ENCODE measurements at regions not wholly inside any gene's neighbourhood (a gene's known extent, or its start where the extent isn't known, plus 50 kb on each side); places are given as distances from the start of the nearest gene placed in this dataset.
"Not testable (repeated sequence)": the region's sequence is repeated elsewhere in the genome, so short reads cannot be mapped to it uniquely, and the experiment has no call there.

DNA sequence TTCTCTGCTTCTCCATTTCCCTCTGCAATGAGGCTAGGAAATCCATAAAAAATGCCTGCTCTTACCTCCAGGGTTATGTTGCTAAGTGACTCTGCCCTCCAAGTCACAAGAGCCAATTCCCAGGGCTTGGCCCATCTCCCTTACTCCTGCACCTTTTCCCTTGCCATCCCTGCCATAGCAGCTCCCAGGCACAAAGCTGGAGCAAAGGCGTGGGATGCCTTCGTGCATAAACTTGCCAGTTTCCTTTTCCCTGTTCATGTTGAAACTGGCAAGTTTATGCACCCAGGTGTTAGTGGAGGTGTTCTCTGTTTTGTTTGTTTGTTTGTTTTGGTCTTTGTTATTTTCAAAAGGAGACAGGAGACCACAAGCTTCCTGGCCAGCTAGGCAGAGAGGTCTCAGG, 195.1 kb downstream of the ACKR3 start:
- DNase-seq (ENCODE audit: low read depth in 4 of 4, low spot score in 3 of 4) = no peak

DNA sequence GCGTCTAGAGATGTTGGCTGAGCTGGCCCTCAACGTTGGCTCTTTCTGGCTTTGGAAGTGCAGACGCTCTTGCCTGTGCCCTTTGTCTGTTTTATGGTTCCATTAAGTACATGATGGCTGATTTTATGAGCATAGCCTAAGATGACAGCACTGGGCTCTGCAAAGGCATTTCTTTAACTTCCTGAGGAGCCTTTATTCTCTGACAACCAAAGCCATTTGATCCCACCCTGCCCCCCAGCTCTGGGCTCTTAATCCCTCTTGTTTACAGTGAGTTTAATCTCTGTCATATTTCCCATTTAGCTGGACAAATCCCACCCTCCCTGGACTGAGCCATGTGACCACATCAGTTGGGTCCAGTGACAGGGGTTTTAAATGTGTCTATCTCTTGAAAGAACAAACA, 195.9 kb downstream of the ACKR3 start:
- no peak for DNase-seq (ENCODE audit: low read depth in 4 of 4, low spot score in 3 of 4)

DNA sequence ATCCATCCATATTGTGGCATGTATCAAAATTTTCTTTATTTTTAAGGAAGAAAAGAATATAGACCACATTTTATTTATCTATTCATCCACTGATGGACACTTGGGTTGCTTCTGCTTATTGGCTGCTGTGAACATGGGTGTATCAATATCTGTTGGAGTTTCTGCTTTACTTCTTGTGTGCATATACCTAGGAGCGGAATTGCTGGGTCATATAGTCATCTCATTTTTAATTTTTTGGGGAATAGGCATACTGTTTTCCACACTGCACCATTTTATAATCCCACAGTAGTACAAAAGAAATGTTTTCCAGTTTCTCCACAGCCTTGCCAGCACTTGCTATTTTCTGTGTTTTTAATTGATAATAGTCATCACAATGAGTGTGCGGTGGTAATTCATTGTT, 197.2 kb downstream of the ACKR3 start:
- no peak for DNase-seq (ENCODE audit: low read depth in 4 of 4, low spot score in 3 of 4)

DNA sequence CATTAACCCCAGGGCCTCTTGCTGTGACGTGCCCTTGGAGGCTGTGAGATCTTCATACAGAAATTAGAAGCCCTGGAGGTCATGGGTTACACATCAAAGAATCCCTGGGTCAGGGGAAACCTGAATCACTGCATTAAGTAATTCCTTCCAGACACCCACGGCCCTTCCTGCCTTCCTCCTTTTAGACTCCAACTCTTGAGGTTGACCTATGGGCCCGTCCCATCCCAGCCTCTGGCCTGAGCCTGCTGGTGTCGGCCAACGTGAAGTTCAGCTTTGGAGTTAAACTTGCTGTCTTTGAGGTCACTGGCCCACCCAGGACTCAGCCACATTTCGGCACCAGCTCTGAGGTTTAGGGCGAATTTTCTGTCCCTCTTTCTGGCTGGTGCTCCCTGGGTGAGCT, 198.3 kb downstream of the ACKR3 start:
- no peak for DNase-seq (ENCODE audit: low read depth in 4 of 4, low spot score in 3 of 4)

DNA sequence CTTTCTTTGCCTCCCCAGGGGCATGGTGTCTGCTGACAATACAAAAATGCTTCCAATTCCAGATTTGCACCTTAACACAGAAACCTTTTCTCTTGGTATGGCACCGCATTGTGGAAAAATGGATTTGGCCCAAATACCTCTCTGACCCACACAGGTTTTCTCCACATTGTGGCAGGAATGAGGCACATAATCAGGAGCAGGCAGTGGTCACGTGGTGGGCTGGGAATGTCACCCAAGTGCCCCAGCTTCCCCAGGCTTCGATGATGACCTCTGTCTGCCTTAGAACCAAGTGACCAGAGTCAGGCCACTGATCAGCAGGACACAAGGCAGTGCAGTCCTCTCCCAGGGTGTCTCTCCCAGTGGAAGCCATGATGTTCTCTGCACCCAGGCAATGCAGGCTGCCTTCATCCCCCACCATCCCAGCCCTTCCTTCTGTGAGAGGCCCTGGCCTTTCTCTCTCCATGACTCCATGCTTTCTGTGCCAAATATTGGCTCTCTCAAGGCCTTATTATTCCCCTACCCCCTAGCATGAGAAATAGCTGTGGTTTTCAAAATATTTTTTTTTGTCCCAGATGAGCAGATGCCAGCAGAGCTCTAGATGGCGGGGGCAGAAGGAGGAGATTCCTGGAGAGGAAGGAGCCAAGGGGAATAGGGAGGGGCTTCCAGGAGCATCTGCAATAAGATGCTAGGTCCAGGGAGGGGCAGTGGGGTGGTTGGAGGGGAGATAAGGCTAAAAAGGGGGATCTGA, 198.9 kb downstream of the ACKR3 start:
- DNase-seq (ENCODE audit: low read depth in 4 of 4, low spot score in 3 of 4) = no peak

DNA sequence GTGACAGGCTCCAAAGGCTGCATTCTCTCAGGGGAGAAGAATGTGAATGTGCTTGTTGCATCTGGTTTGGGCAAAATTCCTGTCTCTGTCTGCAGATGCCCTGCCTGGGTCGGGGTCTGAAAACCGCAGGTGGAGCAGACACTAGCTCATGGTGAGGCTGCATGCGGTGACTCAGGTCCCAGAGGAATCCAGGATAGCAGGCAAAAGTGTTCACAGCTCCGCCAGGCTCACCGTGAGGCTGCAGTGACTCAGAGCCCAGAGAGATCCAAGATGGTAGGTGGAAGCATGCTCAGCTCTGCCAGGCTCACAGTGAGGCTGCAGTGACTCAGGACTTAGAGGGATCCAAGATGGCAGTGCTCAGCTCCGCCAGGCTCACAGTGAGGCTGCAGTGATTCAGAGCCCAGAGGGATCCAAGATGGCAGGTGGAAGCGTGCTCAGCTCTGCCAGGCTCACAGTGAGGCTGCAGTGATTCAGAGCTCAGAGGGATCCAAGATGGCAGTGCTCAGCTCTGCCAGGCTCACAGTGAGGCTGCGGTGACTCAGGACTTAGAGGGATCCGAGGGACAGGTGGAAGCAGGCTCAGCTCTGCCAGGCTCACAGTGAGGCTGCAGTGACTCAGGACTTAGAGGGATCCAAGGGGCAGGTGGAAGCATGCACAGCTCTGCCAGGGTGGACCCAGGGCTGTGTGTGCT, 200.5 kb downstream of the ACKR3 start:
- no peak for DNase-seq (ENCODE audit: low read depth in 4 of 4, low spot score in 3 of 4)

DNA sequence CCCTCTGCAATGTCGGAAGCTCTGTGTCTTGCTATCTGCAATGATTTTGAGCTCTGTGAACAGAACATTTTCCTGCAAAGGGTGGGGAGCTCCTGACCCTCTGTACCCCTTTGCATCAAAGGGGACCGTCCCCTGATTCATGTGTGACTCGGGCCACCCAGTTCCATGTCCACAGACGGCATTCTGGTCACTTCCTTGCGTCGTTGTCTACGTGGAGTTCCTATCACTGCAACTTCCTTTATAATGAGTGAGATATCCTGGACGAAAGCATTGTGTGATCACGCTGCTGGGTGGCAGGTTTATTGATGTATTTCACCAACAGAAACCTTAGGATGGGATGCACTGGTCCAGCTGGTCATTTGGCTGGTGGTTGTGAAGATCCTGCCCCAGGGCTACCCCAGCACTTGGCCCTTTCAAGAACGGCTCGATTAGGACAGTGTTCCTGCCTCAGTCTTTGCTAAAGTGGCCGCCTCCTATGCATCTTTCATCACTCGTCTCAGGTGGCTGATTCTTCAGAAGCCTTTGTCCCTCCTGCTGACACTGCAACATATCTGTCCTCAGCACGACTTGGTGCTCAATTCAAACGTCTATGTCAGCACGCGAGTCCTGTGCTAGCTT, 202.7 kb downstream of the ACKR3 start:
- DNase-seq (ENCODE audit: low read depth in 4 of 4, low spot score in 3 of 4) = no peak

DNA sequence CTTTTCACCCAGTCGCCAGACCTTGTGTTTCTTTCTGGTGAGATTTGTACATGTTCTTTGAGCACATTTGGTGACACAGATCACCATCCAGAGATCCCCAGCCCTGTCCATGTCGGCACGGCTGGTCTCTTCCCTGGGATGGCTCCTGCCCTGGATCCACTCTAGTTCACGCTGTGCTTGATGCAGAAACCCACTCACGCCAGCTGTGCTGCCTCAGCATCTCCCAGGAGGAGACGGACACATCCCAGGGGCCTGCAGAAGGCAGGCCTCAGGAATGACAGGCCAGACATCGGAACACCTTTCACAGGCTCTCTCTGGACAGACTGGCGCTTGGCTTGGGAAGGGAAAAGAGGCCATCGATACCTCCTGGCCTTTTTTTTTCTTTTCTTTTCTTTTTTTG, 203.6 kb downstream of the ACKR3 start:
- DNase-seq (ENCODE audit: low read depth in 4 of 4, low spot score in 3 of 4) = no peak

DNA sequence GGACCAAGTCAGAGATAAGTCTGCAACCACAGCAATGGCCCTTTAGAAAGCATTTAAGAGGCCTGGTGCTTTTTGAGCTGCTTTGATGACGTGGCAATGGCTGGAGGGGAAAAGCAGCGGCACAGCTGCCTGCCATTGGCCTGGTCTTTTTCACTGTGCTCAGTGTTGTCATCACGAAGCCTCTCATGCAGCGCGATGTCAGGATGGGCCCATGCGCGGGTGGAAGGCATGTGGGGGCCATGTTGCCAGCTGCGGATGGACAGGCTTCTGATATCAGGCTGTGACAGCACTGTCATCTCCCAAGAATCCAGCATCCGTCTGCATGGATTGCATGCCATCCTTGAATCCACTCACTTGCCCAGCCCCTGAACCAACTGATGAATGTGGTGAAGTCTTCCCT, 204.5 kb downstream of the ACKR3 start:
- no peak for DNase-seq (ENCODE audit: low read depth in 4 of 4, low spot score in 3 of 4)

DNA sequence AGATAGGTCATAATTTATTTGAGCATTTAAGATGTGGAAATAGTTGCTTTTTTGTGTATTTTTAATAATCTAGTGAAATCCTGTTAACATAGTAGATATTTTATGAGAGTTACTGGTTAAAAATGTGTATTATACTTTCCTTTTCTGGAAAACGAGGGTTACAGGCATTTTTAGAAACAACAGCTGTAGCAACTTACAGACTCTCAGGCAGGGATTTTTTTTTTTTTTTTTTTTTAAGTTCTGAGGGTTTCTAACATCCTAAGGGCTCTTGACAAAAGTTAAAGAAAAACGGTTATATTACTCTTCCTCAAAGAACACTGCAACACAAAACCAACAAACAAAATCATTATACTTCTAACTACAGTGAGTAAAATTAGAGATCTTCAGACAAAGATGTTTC, 205.9 kb downstream of the ACKR3 start:
- no peak for DNase-seq (ENCODE audit: low read depth in 4 of 4, low spot score in 3 of 4)

DNA sequence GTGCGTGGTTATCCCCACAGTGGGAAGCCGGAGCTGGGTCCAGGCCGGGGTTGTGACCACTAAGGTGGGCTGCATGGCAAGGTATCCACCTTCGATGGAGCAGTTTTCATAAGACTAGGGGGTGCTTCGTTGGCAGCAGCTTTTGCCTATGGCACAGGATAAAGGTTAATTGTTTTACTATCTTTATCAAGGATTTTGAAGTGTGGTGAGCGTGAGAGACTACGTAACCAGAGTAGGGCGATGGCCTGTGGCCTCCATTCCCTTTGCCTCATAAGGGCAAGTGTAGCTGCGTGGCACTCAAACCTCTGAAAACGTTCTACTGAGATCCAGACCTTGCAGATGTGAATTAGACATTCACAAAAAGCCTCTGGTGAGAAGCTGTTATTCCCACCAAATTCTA, 206.6 kb downstream of the ACKR3 start:
- DNase-seq (ENCODE audit: low read depth in 4 of 4, low spot score in 3 of 4) = no peak

DNA sequence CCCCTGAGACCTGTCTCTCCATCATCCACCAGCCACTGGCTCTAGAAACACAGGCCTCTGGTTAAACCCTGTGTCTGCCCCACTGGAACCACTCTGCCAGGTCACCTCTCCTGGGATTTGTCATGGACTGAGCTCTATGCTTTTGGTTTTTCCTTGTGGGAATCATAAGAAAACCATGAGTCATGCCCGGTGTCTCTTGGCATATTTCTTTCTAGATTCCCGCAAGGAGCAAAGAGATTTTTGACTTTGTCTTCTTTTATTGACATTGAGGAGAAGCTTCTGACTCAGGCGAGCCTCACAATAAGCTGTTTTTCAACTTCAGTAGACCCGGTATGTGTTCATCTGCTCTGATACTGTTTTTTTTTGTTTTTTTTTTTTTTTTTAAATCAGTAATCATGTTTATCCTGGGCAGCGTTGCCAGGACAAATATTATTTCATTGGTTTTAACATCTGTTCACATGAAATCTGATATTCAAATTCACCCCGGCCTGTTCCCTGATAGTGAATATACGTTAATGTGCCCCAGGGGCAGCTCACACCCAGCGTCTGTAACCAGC, 207.1 kb downstream of the ACKR3 start:
- no peak for DNase-seq (ENCODE audit: low read depth in 4 of 4, low spot score in 3 of 4)

DNA sequence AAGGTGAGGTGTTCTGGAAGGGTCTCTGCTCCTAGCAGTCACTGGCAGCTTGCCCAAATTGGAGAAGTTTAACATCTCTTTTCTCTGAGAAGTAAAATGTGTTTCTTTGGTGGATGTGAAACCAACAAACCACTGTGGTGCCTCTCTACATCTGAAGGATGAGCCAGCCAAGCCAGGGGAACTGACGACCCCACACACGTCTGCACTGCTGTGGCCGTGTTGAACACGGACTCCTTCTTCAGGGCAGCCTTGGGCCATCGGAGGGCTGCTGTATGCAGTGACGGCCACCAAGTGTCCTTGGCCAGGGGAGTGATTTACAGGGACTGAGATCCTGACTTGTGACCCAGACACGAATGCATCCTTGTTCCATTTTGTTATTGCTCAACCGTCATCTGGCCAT, 207.8 kb downstream of the ACKR3 start:
- DNase-seq (ENCODE audit: low read depth in 4 of 4, low spot score in 3 of 4) = no peak

DNA sequence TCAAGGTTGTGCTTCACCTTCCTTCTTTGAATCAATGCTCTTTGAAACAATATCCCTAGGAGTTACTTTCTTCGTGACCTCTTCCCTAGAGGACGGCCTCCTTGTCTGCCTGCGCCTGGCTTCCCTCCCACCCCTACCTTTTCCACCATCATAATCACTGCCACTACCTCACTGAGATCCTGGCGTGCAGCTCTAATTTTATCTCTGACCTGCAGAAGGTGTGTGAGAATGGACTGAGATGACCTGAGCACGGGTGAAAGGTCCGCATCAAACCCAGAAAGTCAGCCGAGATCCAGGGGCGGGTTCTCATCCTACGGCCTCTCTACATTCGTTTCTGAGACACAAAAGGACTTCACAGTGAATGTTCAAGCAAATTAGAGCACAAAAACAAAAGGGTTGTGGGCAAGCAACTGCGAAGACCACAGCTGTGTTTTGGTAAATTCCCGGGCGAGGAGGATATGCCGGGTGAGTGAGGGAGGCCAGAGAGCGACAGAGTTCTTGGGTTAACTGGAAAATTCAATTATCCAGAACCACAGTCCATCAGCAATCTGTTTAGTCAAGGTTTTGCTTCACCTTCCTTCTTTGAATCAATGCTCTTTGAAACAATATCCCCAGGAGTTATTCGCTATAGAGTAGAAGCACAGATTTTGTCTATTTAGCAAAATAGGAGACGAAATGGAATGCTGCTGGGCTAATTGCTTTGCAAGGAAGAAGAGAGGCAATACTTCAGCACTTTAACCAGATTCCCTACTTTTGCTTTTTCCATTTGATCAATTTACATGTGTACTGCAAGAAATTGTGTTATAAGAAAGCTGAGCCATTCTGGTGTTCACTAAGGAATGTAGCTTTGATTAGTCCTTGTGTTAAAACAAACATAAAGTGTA, 212.6 kb downstream of the ACKR3 start:
- DNase-seq (ENCODE audit: low read depth in 4 of 4, low spot score in 3 of 4) = no peak

DNA sequence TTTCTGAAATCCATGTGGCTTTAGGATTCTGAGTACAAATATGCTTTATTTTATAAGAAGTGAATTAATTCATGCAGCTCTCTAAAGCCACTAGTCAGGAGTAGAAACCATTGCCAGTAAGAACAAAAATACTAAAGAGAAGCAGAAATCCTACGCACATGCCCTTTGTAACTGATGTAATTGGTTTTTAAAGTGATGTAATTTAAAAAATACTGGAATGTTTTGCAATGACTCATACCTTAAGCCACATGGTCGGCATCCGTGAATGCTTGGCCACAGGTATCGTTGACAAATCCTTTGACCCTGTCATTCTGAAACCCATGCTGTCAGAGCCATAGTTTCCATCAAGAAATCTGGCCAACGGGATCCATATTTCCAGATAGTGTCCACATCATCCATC, 213.3 kb downstream of the ACKR3 start:
- no peak for DNase-seq (ENCODE audit: low read depth in 4 of 4, low spot score in 3 of 4)

DNA sequence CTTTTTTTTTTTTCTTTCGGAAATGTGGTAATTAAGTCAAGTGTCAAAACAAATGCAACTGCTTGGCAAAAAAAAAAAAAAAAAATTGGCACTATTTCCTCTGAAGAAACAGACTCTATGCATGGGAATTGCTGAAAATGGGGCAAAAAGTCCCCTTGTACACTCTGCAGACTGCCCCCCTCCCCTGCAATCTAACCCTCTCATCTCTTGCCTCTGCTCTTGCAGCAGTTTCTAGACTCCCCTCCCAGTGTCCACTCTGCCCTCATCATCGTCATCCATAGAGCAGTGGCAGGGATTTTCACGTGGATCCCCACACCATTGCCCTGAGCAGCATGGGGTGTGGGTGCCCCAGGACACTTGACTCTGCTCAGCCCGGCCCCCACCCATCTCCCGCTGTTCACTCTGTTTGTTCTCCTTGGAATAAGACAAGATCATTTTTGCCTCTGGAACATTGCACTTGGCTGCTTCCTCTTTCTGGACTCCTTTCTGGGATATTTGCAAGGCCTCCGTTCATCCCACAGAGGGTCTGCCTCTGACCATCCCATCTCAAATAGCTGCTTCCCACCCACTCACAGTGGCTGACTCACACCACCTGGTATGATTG, 213.9 kb downstream of the ACKR3 start:
- no peak for DNase-seq (ENCODE audit: low read depth in 4 of 4, low spot score in 3 of 4)

DNA sequence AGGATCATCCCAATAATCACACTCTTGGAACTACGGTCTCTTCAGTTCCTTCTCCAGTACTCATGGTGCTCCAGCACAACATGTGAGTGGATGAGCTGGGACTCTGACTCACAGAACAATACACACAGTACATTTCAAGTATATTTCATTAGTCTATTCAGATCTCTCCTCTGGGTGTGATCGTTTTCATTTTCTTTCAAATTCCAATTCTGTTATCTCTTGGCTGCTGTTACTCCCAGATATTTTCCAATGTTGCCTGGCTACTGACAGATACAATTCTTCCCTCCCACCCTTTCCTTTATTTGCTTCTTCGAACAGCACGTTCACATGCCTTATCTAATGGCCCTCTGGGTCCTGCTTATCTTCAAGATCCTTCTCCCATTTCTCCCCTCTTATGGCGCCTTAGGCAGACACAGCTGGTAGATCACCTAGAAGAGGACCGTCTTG, 216.0 kb downstream of the ACKR3 start:
- DNase-seq (ENCODE audit: low read depth in 4 of 4, low spot score in 3 of 4) = no peak

DNA sequence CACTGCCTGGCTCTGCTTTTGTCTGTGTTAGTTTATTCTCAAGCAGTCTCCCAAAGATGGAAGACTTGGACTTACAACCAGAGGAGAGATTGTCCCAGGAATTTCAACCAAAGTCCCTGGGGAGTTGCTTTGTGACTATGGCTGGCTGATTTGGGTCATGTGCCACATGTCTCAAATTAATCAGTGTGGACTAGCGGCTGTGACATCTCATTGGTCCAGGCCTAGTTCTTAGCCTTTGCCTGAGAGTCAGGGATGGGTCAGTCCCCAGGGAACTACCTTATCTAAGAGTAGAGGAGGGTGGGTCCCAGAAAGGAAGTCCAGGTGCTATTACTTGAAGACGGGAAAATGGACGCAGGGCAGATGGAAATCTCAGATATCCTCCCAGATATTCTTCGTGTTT, 217.1 kb downstream of the ACKR3 start:
- DNase-seq (ENCODE audit: low read depth in 4 of 4, low spot score in 3 of 4) = no peak

DNA sequence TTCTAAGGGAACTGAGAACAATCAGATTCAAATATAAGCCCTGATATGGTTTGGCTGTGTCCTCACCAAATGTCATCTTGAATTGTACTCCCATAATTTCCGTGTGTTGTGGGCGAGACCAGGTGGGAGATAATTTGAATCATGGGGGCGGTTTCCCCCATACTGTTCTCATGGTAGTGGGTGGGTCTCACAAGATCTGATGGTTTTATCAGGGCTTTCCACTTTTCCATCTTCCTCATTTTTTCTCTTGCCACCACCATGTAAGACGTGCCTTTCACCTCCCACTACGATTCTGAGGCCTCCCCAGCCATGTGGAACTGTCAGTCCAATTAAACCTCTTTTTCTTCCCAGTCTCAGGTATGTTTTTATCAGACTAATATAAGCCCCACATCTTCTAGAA, 217.8 kb downstream of the ACKR3 start:
- not testable (repeated sequence) for DNase-seq (ENCODE audit: low read depth in 4 of 4, low spot score in 3 of 4)

DNA sequence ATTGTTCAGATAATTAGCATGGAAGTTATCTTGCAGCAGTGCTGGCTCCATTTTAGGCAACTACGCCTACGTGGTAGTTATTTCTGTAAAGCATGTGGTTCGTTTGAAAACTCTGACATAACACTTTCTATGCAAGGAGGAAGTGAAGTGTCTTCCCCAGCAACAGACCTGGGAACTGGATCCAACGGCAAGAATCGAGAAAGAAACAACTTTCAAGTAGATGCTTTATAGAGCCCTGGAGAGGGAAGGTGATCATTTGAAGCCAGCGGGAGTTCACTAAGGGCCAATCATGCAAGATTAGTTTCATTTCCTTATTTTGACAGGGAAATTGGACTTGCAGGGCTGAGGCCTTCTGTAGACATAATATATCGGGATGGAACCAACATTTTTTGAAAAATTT, 218.3 kb downstream of the ACKR3 start:
- DNase-seq (ENCODE audit: low read depth in 4 of 4, low spot score in 3 of 4) = no peak
